HG03159 (cell line): ENCODE measurements at regions not wholly inside any gene's neighbourhood (a gene's known extent, or its start where the extent isn't known, plus 50 kb on each side); places are given as distances from the start of the nearest gene placed in this dataset.
A peak's percentile ranks its signal among the peaks of the same experiment; 100 is the strongest.

Experiments
- ATAC-seq: cut with Tn5 transposase; IDR thresholded peaks from one replicate; pipeline ENCODE4 v1.9.1; 2021; ENCODE audit warnings: mild to moderate bottlenecking, moderate library complexity; ENCODE audit not compliant: unreplicated experiment

- no peak for ATAC-seq
These were observed 243.7 kb upstream of the BMPER start for GRCh38 chr7:33661430-33662160.

GRCh38 chr7:33666531-33666930 is 238.8 kb upstream of the BMPER start:
- no peak for ATAC-seq

- no peak for ATAC-seq
These were observed 238.1 kb upstream of the BMPER start for GRCh38 chr7:33667196-33667595.

GRCh38 chr7:33669251-33669670 is 236.1 kb upstream of the BMPER start:
- no peak for ATAC-seq

- ATAC-seq = peak; percentile 81
These were observed 233.6 kb upstream of the BMPER start for GRCh38 chr7:33671531-33672262.

- no peak for ATAC-seq
These were observed 232.2 kb upstream of the BMPER start for GRCh38 chr7:33673029-33673700.

- no peak for ATAC-seq
These were observed 230.4 kb upstream of the BMPER start for GRCh38 chr7:33674804-33675411.

- no peak for ATAC-seq
These were observed 227.8 kb upstream of the BMPER start for GRCh38 chr7:33677556-33677955.

- no peak for ATAC-seq
These were observed 226.6 kb upstream of the BMPER start for GRCh38 chr7:33678569-33679335.

GRCh38 chr7:33680682-33681081 is 224.7 kb upstream of the BMPER start:
- ATAC-seq = no peak

GRCh38 chr7:33685503-33685902 is 219.8 kb upstream of the BMPER start:
- ATAC-seq = no peak

- no peak for ATAC-seq
These were observed 219.2 kb upstream of the BMPER start for GRCh38 chr7:33685981-33686683.

GRCh38 chr7:33687625-33688024 is 217.7 kb upstream of the BMPER start:
- no peak for ATAC-seq

- ATAC-seq = no peak
These were observed 214.2 kb upstream of the BMPER start for GRCh38 chr7:33691180-33691579.

- ATAC-seq = no peak
These were observed 212.4 kb upstream of the BMPER start for GRCh38 chr7:33692956-33693355.

GRCh38 chr7:33694006-33694405 is 211.3 kb upstream of the BMPER start:
- no peak for ATAC-seq

GRCh38 chr7:33697616-33698015 is 207.7 kb upstream of the BMPER start:
- ATAC-seq = no peak

- no peak for ATAC-seq
These were observed 207.3 kb upstream of the BMPER start for GRCh38 chr7:33698041-33698440.

GRCh38 chr7:33698692-33699128 is 206.6 kb upstream of the BMPER start:
- no peak for ATAC-seq
